HepG2 (cell line): ENCODE measurements at regions not wholly inside any gene's neighbourhood (a gene's known extent, or its start where the extent isn't known, plus 50 kb on each side); places are given as distances from the start of the nearest gene placed in this dataset.

Experiments used
- KMT2B ChIP-seq: IDR thresholded peaks from 2 replicates; pipeline ENCODE4 v1.6.1; 2016; ENCODE audit warnings: missing genetic modification reagents, missing compliant biosample characterization
- POLR2A ChIP-seq, 2 experiments: IDR thresholded peaks; 2 replicates each; pipeline ENCODE4 v1.6.1; 2011; ENCODE audit warnings: low read depth in 2 of 2, low read length in 2 of 2, mild to moderate bottlenecking in 1 of 2, moderate library complexity in 1 of 2; ENCODE audit not compliant: insufficient read depth in 1 of 2

DNA sequence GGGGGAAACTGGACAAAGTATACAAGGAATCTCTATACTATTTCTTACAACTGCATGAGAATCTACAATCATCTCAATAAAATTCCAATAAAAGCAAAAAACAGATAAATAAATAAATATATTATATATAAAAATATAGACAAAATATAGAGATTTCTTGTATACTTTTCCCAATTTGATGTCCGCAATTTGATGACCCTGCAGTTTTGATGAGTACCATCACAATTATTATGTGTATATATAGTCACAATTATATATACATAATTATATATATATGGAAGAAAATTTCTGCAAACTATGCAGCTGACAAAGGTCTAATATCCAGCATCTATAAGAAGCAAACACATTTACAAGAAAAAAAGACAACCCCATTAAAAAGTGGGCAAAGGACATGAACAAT, 169.2 kb upstream of the ATXN1 start:
- TF ChIP-seq POLR2A (IDR thresholded peaks at IDR 0.05; ENCODE audit: insufficient read depth in 1 of 2, low read depth in 2 of 2, low read length in 2 of 2) = no peak
- no peak for TF ChIP-seq KMT2B
